ENCODE measurements at regions not wholly inside any gene's neighbourhood (a gene's known extent, or its start where the extent isn't known, plus 50 kb on each side); places are given as distances from the start of the nearest gene placed in this dataset.

DNA sequence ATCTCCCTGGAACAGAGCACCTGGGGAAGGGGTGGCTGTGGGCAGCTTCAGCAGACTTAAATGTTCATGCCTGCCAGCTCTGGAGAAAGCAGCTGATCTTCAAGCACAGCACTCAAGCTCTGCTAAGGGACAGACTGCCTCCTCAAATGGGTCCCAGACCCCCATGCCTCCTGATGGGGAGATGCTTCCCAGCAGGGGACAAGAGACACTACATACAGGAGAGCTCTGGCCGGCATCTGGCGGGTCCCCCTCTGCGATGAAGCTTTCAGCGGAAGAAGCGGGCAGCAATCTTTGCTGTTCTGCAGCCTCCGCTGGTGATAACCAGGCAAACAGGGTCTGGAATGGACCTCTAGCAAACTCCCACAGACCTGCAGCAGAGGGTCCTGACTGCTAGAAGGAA, 294.8 kb downstream of the RND3 start:
- TF ChIP-seq, protein P1, sequence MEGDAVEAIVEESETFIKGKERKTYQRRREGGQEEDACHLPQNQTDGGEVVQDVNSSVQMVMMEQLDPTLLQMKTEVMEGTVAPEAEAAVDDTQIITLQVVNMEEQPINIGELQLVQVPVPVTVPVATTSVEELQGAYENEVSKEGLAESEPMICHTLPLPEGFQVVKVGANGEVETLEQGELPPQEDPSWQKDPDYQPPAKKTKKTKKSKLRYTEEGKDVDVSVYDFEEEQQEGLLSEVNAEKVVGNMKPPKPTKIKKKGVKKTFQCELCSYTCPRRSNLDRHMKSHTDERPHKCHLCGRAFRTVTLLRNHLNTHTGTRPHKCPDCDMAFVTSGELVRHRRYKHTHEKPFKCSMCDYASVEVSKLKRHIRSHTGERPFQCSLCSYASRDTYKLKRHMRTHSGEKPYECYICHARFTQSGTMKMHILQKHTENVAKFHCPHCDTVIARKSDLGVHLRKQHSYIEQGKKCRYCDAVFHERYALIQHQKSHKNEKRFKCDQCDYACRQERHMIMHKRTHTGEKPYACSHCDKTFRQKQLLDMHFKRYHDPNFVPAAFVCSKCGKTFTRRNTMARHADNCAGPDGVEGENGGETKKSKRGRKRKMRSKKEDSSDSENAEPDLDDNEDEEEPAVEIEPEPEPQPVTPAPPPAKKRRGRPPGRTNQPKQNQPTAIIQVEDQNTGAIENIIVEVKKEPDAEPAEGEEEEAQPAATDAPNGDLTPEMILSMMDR (conservative IDR thresholded peaks at IDR 0.05) = no peak
- TF ChIP-seq EZH2 (IDR thresholded peaks at IDR 0.05; ENCODE audit: low read depth) = no peak

Data from PC-9 (cell line).